GM18868 (cell line): ENCODE measurements at regions not wholly inside any gene's neighbourhood (a gene's known extent, or its start where the extent isn't known, plus 50 kb on each side); places are given as distances from the start of the nearest gene placed in this dataset.

ENCODE experiments used
- ATAC-seq: cut with Tn5 transposase; IDR thresholded peaks from one replicate; pipeline ENCODE4 v1.9.1; 2021; ENCODE audit warnings: mild to moderate bottlenecking, moderate library complexity; ENCODE audit not compliant: unreplicated experiment

DNA sequence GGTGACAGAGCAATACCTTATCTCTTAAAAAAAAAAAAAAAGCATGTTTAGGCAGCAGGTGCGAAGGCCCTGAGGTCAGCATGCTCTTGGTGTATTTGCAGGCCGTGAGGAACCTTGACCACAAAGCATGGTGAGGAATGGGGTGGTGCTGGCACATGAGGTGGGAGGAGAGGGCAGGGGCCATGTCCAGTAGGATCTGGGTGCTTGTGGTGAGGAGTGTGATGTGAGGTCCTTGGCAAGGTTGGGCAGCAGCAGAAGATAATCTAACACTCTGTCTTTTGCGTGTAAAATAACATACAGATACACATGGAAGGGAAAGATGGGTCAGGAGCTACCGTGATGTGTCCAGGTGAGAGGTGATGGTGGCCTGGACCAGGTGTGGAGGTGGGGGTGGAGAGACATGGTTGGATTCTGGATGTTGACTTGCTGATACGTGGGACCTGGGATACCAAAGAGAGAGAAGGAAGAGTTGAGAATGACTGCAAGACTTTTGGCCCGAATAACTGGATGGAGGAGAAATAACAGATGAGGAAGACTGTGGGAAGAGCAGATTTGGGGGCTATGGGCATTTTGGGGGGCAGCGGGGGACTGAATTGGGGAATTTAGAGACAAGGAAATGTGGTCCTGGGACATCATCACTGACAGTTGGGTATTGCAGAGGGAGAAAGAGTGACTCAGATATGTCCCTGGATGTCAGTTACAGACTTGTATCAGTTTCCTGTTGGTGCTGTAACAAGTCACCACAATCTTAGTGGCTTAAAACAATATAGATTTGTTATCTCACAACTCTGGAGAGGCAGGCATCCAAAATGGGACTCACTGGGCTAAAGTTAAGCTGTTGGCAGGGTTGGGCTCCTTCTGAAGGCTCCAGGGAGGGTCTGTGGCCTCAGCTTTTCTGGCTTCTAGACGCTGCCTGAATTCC lies 274.9 kb downstream of the HAPSTR1 start:
- ATAC-seq = no peak

- ATAC-seq = no peak
These were observed 278.6 kb downstream of the HAPSTR1 start for GRCh38 chr16:9370061-9370491.

DNA sequence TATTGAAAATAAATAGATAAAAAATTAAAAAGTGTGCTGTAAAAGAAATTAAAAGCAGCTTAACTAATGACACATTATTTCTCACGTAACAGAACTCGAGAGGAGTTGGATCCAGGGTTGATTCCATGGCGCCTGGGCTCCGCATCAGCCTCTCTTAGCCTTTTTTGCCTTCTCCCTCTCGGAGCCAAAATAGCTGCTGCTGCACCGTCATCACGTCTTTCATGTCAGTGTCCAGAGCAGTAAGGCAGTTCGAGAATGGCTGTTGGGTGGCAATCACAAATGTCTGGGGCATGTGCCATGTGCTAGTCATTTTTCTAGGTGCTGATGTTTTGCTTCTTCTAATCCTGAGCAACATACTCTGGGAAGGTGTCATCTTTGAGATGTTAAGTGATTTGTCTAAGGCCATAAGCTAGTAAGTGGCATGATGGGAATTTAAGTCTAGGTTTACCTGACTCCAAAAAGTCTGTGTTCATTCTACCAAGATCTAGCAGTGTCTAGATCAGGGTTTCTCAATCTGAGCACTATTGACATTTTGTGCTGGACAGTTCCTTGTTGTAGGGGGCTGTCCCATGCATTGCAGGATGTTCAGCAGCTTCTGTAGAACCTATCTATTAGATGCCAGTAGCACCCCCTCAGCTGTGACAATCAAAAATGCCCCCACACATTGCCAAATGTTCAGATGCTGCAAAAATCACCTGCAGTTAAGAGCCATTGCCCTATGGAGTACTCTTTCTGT lies 280.4 kb downstream of the HAPSTR1 start:
- ATAC-seq = no peak

DNA sequence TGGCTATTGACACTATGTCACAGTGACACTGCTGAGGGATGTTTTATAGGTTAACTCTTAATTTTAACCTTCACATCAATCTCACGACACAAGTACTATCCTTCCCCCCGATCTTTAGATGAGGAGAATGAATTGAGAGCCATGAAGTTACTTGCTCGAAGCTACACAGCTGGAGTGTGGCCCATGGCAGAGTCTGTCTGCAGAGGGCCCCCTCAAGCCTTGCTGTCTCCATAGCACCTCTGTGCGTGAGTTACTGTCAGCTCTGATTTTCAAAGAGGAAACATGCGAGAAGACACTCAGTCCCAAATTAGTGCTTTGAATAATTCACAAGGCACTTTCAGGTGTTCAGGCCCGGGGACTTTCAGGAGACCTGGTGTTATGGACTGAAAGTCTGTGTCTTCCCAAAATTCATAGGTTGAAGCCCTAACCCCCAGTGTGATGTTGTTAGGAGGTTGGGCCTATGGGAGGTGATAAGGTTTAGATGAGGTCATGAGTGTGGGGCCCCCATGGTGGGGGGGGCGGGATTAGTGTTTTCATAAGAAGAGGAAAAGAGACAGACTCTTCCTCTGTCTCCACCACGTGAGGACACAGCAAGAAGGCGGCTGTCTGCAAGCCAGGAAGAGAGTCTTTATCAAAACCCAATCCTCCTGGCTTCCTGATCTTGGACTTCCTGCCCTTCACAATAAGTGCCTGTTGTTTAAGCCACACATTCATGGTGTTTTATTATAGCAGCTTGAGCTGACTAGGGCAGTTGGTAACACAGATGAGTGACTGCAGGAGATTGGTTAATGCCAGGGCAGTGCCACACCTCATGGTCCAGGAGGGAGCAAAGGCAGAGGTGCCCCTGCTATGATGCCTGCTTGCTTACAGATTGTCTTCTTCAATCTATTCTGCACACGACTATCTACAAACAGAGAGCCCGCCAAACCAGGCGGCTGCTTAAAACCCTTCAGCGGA lies 281.8 kb downstream of the HAPSTR1 start:
- ATAC-seq = no peak

- ATAC-seq = no peak
These were observed 282.6 kb downstream of the HAPSTR1 start for GRCh38 chr16:9374061-9374460.

- no peak for ATAC-seq
These were observed 287.4 kb downstream of the HAPSTR1 start for GRCh38 chr16:9378876-9379275.

DNA sequence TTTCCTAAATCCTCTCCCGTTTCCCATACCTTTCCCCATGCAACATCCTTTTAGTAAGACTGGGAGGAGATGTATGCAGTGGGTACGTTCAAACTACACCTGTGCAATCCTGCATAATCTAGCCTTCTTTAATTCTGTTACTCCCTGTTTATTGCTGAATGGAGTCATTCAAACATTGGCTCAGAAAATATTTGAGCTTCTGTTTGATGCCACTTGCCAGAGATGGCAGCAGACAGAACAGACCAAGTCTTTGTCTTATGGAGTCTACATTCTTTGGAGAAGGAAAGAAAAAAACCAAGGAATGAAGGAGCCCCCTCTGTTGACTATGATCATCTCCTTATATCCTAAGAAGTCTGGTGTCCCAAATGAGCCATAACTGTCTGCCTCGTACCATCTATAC lies 288.8 kb downstream of the HAPSTR1 start:
- no peak for ATAC-seq

DNA sequence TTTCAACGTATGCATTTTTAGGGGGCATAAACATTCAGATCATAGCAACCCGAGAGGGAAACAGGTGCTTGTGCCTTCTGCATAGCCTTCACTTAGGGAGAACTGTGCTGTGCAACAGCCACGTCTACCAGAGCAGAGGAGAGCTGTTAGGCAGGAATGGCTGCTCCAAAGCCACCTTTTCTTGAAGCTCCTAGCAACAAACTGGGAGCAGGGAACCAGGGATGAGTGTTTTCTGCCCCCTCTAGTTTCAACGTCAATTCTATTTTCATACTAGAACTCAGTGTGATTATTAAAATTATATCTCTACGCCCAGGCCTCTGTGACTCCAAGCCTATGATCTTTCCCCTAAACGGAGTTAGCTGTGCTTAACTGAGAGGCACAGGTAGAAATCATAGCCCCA lies 290.0 kb downstream of the HAPSTR1 start:
- ATAC-seq = no peak

GRCh38 chr16:9381905-9382304 lies 290.5 kb downstream of the HAPSTR1 start:
- no peak for ATAC-seq

DNA sequence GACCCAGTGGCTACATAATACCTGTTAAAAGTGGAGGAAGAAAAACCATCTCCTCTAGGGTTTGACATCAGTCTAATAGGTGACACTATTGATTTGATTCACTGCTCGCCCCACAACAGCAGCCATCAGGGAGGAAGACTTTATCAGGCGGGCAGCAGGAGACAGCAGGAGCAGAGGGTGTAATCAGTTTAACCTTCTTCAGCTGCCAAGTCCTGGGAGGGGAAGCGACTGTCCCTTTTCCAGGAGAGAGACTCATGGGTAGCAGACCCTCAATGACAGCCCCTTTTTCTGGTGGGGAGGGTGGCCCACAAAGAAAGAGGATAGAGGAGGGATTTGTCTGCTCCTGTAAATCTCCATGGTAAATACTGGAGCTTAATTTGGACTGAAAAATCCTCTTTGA lies 291.8 kb downstream of the HAPSTR1 start:
- ATAC-seq = no peak

GRCh38 chr16:9384141-9384540 lies 292.7 kb downstream of the HAPSTR1 start:
- ATAC-seq = no peak

- no peak for ATAC-seq
These were observed 298.2 kb downstream of the HAPSTR1 start for GRCh38 chr16:9389543-9390207.

GRCh38 chr16:9392956-9393355 lies 301.5 kb downstream of the HAPSTR1 start:
- no peak for ATAC-seq

- ATAC-seq = no peak
These were observed 302.1 kb downstream of the HAPSTR1 start for GRCh38 chr16:9393591-9393990.

GRCh38 chr16:9395958-9396359 lies 304.5 kb downstream of the HAPSTR1 start:
- ATAC-seq = no peak

- ATAC-seq = no peak
These were observed 308.1 kb downstream of the HAPSTR1 start for GRCh38 chr16:9399573-9399972.

GRCh38 chr16:9401173-9401572 lies 309.7 kb downstream of the HAPSTR1 start:
- ATAC-seq = no peak

DNA sequence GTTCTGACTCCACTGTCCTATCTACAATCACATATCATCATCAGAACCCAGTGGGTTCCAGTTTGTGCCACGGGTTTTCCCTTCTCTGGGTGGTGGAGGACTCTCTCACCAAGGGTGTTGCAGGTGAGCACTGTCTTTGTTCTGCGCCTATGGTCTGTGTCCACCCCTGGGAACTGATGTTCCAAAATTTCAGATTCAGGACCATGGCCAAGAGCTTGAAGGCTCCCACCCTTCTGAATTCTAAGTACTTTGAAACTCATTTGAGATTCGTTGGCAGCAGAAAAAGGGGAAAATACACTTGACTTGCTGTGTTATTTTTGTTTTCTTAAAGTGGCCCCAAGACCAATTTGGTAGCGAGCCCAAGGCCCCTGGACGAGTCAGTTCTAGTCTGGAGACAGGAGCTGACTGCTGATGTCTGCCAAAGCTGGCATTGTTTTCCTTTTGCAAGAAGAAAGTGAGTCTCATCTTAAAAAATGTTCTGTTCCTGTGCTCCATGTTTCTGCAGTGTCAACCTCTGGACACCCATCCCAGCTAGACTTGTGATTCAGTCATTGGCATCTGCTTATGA lies 310.9 kb downstream of the HAPSTR1 start:
- ATAC-seq = no peak

DNA sequence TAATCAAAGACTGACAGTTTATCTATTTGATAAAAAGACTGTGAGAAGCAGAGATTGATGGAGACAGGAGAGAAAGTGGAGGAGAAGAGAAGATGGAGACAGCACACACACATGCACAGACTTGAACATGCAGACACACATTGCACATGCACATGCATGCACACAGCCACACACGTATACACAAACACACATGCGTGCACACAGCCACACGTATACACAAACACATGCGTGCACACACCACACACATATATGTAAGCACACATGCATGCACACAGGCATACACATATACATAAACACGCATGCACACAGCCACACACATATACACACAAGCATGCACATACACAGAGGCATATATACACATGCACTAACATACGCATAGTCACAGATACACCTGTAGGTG lies 313.4 kb downstream of the HAPSTR1 start:
- no peak for ATAC-seq
